ENCODE measurements at regions not wholly inside any gene's neighbourhood (a gene's known extent, or its start where the extent isn't known, plus 50 kb on each side); places are given as distances from the start of the nearest gene placed in this dataset.

GRCh38 chr5:44568519-44568918 lies 179.3 kb upstream of the FGF10 start:
- no peak overlapping the region for H3K4me3 ChIP-seq (ENCODE audit: low read depth, low read length)
- TF ChIP-seq CTCF (IDR thresholded peaks at IDR 0.05; ENCODE audit: borderline replicate concordance, insufficient read depth, low read depth, low read length) = no peak

GRCh38 chr5:44565902-44566301 lies 176.7 kb upstream of the FGF10 start:
- no peak for TF ChIP-seq CTCF (IDR thresholded peaks at IDR 0.05; ENCODE audit: borderline replicate concordance, insufficient read depth, low read depth, low read length)

GRCh38 chr5:44565360-44565759 lies 176.1 kb upstream of the FGF10 start:
- H3K4me3 ChIP-seq (ENCODE audit: low read depth, low read length) = no peak overlapping the region
- no peak for TF ChIP-seq CTCF (IDR thresholded peaks at IDR 0.05; ENCODE audit: borderline replicate concordance, insufficient read depth, low read depth, low read length)

More at GRCh38 chr5:44565902-44566301, 176.7 kb upstream of the FGF10 start:
- H3K4me3 ChIP-seq (ENCODE audit: low read depth, low read length) = no peak overlapping the region

- no peak for TF ChIP-seq CTCF (IDR thresholded peaks at IDR 0.05; ENCODE audit: borderline replicate concordance, insufficient read depth, low read depth, low read length)
- H3K4me3 ChIP-seq (ENCODE audit: low read depth, low read length) = no peak overlapping the region
These were observed 157.1 kb upstream of the FGF10 start for GRCh38 chr5:44546286-44546685.

- TF ChIP-seq CTCF (IDR thresholded peaks at IDR 0.05; ENCODE audit: borderline replicate concordance, insufficient read depth, low read depth, low read length) = no peak
- no peak overlapping the region for H3K4me3 ChIP-seq (ENCODE audit: low read depth, low read length)
These were observed 154.3 kb upstream of the FGF10 start for GRCh38 chr5:44543511-44543910.

- TF ChIP-seq CTCF (IDR thresholded peaks at IDR 0.05; ENCODE audit: borderline replicate concordance, insufficient read depth, low read depth, low read length) = no peak
- H3K4me3 ChIP-seq (ENCODE audit: low read depth, low read length) = no peak overlapping the region
These were observed 153.2 kb upstream of the FGF10 start for GRCh38 chr5:44542470-44542869.

- no peak for TF ChIP-seq CTCF (IDR thresholded peaks at IDR 0.05; ENCODE audit: borderline replicate concordance, insufficient read depth, low read depth, low read length)
- no peak overlapping the region for H3K4me3 ChIP-seq (ENCODE audit: low read depth, low read length)
These were observed 150.3 kb upstream of the FGF10 start for GRCh38 chr5:44539602-44539919.

Data from GM12875 (cell line).